Sigmoid colon (tissue), 4 donors: ENCODE measurements at regions not wholly inside any gene's neighbourhood (a gene's known extent, or its start where the extent isn't known, plus 50 kb on each side); places are given as distances from the start of the nearest gene placed in this dataset.

Source experiments
- CTCF ChIP-seq, 4 experiments: fragments of 450-650 bp in 3 of 4; fragments of 200-600 bp in 1 of 4; IDR thresholded peaks; one replicate each; pipeline ENCODE4 v1.5.1; 2016 to 2019; ENCODE audit warnings: antibody characterized with exemption in 4 of 4, mild to moderate bottlenecking in 3 of 4, moderate library complexity in 2 of 4
- POLR2AphosphoS5 ChIP-seq, 4 donors: sonication (generic); formaldehyde crosslinking; IDR thresholded peaks; one replicate each; pipeline ENCODE4 v1.6.1; 2017; ENCODE audit warnings: antibody characterized with exemption in 4 of 4

- no peak for TF ChIP-seq CTCF (IDR thresholded peaks at IDR 0.05)
- TF ChIP-seq POLR2AphosphoS5 (IDR thresholded peaks at IDR 0.05): no peak
These were observed 104.7 kb upstream of the ESRRB start for GRCh38 chr14:76271041-76271755.
